GM19043 (cell line): ENCODE measurements at regions not wholly inside any gene's neighbourhood (a gene's known extent, or its start where the extent isn't known, plus 50 kb on each side); places are given as distances from the start of the nearest gene placed in this dataset.

Source experiments
- ATAC-seq: cut with Tn5 transposase; IDR thresholded peaks from one replicate; pipeline ENCODE4 v1.9.1; 2021; ENCODE audit warnings: low read depth; ENCODE audit not compliant: unreplicated experiment

- ATAC-seq, result peak; percentile 33
Observed at GRCh38 chr12:92471551-92471950, 231.2 kb upstream of the PLEKHG7 start.

DNA sequence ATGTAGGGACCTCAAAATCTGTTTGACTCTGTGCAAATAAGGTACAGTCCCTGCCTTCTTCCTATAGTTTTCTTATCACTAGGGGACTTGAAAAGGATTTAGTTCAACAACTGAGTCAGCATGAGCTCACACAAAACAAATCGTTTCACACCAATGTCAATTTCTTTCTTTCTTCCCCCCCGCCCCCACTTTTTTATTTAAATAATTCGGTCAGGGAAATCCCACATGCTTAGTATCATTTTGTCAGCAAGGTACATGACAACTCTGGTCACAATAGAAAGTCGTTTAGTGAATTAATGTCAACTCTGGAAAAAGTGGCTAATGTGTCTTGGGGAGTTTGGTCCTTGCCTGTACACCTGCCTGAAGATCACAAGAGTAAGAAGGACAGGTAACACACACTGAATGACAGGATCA is 232.2 kb upstream of the PLEKHG7 start:
- no peak for ATAC-seq

GRCh38 chr12:92469837-92470236 is 233.0 kb upstream of the PLEKHG7 start:
- ATAC-seq, result no peak

GRCh38 chr12:92468358-92469020 is 234.3 kb upstream of the PLEKHG7 start:
- ATAC-seq, result no peak

GRCh38 chr12:92467886-92468285 is 234.9 kb upstream of the PLEKHG7 start:
- ATAC-seq, result no peak

GRCh38 chr12:92466391-92467305 is 236.1 kb upstream of the PLEKHG7 start:
- ATAC-seq, result peak; percentile 40

DNA sequence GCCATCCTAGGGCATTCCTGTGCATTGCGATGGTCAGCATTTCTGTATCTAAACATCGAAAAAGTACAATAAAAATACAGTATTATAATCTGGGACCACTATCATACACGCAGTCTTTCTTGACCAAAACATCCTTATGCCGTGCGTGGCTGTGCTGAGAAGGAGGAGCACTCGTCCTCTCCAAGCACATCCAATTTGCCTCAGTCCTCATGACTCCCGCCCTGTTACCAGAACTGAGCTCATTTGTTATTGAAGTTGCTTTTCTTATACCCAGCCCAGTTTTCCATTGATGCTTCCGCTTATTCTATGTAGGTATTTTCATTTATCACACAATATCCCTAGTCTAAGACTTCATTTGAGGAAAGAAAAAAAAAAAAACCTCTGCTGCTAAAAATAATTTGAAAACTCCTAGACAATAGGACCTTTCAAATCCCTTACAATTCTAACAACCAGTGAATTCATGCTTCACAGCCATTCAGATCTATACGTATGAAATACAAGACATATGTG is 236.9 kb upstream of the PLEKHG7 start:
- no peak for ATAC-seq

GRCh38 chr12:92464911-92465310 is 237.9 kb upstream of the PLEKHG7 start:
- ATAC-seq, result no peak

GRCh38 chr12:92463171-92463570 is 239.6 kb upstream of the PLEKHG7 start:
- ATAC-seq, result no peak

DNA sequence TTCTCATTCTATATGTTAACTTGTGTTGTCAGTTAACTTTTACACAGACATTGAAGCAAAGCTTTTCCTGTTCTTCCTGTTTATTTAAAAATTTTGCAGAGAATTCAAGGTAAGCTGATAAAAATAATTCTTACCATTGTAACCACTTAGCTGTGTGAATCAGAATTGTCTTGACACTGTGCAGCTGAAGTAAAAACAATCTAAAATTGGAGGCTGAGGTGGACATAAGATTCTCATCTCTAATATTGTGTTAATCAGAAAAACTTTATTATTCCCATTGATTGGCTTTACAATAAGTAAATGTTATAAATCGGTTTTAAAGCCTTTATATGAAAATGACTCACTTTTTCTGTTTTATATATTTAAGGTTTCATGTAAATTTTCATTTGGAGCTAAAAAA is 240.3 kb upstream of the PLEKHG7 start:
- no peak for ATAC-seq

DNA sequence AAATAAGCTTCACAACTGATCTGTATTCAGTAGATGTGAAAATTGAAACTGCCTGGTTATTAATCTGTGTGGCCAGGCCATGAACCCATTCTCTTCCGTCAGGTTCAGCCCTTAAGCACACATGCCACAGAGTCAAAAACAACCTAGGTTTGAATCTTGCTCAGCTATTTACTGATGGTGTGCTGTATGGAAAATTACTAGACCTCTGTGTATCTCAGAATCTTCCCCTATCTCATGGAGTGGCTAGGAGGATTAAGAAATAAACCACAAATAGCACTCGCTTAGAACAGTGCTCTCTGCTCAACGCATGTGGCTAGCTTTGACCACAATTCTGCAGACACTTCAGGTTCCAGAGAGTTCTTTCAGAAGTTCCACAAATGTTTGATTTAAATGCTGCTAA is 240.7 kb upstream of the PLEKHG7 start:
- ATAC-seq, result peak; percentile 61

- ATAC-seq, result no peak
Observed at GRCh38 chr12:92459850-92460249, 242.9 kb upstream of the PLEKHG7 start.

GRCh38 chr12:92458996-92459395 is 243.8 kb upstream of the PLEKHG7 start:
- ATAC-seq, result no peak

DNA sequence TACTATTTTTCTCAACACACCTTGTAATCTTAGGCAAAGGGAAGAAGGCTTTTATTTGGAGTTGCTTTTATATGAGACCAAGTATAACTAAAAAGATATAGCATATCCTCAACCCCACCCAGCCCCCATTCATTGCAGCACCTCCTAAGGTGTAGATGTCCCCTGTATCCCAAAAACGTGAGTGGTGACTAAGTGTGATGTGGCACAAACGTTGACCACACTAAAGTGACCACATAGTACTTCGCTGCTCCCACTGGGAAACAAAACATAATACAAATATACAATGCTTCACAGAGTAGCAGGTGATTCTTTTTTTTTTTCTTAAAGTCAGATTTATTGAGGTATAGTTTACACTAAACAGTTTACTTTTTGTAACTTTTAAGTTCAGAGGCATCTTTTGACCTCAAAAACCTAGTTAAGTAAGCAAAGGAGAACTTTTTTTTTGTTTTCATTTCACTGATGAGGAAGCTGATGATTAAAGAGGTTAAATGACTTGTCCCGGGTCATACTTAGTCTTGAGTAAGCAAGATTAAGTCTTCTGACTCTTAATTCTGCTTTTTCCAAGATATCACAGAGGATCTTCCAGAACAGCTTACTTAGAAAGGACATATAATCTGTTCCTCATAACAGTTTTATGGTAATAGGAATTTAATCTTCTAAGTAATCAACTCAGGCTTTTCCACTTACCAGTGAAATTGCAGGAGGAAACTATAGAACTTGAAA is 245.2 kb upstream of the PLEKHG7 start:
- no peak for ATAC-seq

GRCh38 chr12:92452763-92453162 is 250.0 kb upstream of the PLEKHG7 start:
- ATAC-seq, result no peak

- no peak for ATAC-seq
Observed at GRCh38 chr12:92446083-92446460, 256.7 kb upstream of the PLEKHG7 start.

- peak; percentile 76 for ATAC-seq
Observed at GRCh38 chr12:92445253-92446082, 257.3 kb upstream of the PLEKHG7 start.

DNA sequence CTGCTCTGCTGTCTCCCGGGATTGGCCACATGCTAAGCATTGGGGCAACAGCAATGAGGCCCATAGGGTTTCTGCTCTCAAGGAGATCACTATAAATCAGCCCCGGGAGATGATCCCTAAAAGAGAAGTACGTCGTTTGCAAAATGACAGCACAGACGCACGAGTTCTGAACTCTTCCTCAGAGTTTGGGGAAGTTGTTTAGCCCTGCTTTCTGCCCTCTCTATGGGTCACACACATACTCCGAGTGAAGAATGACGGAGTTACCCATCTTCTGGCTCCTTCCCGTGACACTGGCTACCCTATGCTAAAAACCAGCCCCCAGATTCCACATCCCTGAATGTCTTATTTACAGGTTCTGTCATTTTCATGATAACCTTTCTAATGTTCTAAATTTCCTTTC is 258.0 kb upstream of the PLEKHG7 start:
- peak; percentile 24 for ATAC-seq

DNA sequence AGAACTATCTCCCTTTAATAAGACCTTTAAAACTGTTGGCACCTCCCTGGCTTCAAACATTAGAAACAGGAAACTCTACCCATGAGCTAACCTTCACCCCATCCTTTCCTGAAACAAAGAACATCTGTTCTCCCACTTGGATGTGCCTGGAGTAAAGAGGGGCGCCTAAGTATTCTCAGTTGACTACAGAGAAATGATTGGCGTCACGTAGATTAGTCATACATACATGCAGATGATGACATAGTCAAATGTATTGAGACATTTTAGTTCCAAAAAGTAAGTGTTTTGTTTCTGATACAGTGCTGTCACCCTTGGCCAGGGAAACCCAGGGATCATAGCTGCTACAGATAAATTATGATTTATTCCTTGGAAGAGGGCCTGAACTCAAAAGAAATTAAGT is 260.0 kb upstream of the PLEKHG7 start:
- ATAC-seq, result no peak

DNA sequence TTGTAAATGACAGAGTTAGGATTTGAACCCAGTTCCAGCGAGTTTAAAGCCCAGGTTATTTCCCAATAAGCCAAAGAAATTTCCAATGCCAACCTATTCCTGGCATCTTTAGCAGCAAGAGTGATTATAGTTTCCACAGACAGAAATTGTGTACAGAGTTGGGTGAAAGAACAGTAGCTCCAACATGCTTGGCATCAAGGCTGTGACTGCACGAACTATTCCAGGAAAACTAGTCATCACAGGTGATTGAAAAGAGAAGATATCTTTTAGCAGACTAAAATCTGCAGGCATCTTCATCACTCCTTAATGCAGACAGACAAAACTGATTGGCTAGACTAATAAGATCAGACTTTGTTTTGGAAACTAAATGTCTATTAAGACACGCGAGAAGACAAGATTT is 262.7 kb upstream of the PLEKHG7 start:
- ATAC-seq, result no peak
